ENCODE measurements at regions not wholly inside any gene's neighbourhood (a gene's known extent, or its start where the extent isn't known, plus 50 kb on each side); places are given as distances from the start of the nearest gene placed in this dataset.

- H3K27me3 ChIP-seq (ENCODE audit: insufficient read depth, low read depth) = no peaks in the 10 kb centered on the region
- no peaks in the 10 kb centered on the region for H3K4me1 ChIP-seq (ENCODE audit: low read depth, poor library complexity, severe bottlenecking)
- no peak overlapping the region for H3K9ac ChIP-seq
- H4K20me1 ChIP-seq (ENCODE audit: insufficient read depth) = no peaks in the 10 kb centered on the region
- H3K79me2 ChIP-seq (ENCODE audit: insufficient read depth, low read depth) = no peaks in the 10 kb centered on the region
- H3K4me2 ChIP-seq = no peak overlapping the region
- no peaks in the 10 kb centered on the region for H3K36me3 ChIP-seq (ENCODE audit: insufficient read depth)
- H3K4me3 ChIP-seq (IDR thresholded peaks at IDR 0.05; ENCODE audit: insufficient read depth, low read depth, low read length) = no peak overlapping the region
- H3K27ac ChIP-seq = no peak overlapping the region
- no peak for TF ChIP-seq CTCF (conservative IDR thresholded peaks at IDR 0.05; ENCODE audit: low read depth, low read length)
- no peak overlapping the region for H2AFZ ChIP-seq (ENCODE audit: low read depth)
These were observed 195.3 kb upstream of the EPHA4 start for GRCh38 chr2:221767106-221768012.

GRCh38 chr2:221762496-221762895 is 190.4 kb upstream of the EPHA4 start:
- Histone ChIP-seq H3K79me2 (ENCODE audit: insufficient read depth, low read depth) (no peaks in the 10 kb centered on the region), H4K20me1 (ENCODE audit: insufficient read depth) (no peaks in the 10 kb centered on the region), H3K4me2 (no peak overlapping the region), H3K27me3 (ENCODE audit: insufficient read depth, low read depth) (no peaks in the 10 kb centered on the region), H2AFZ (ENCODE audit: low read depth) (no peak overlapping the region), H3K4me3 (IDR thresholded peaks at IDR 0.05; ENCODE audit: insufficient read depth, low read depth, low read length) (no peak overlapping the region), H3K4me1 (ENCODE audit: low read depth, poor library complexity, severe bottlenecking) (no peaks in the 10 kb centered on the region), H3K36me3 (ENCODE audit: insufficient read depth) (no peaks in the 10 kb centered on the region), H3K27ac (no peak overlapping the region), H3K9ac (no peak overlapping the region)
- no peak for TF ChIP-seq CTCF (conservative IDR thresholded peaks at IDR 0.05; ENCODE audit: low read depth, low read length)

- Histone ChIP-seq H3K79me2 (ENCODE audit: insufficient read depth, low read depth) (no peaks in the 10 kb centered on the region), H4K20me1 (ENCODE audit: insufficient read depth) (no peaks in the 10 kb centered on the region), H3K4me1 (ENCODE audit: low read depth, poor library complexity, severe bottlenecking) (no peaks in the 10 kb centered on the region), H3K9ac (no peak overlapping the region), H3K4me2 (no peak overlapping the region), H3K4me3 (IDR thresholded peaks at IDR 0.05; ENCODE audit: insufficient read depth, low read depth, low read length) (no peak overlapping the region), H3K27ac (no peak overlapping the region), H3K27me3 (ENCODE audit: insufficient read depth, low read depth) (no peaks in the 10 kb centered on the region), H3K36me3 (ENCODE audit: insufficient read depth) (no peaks in the 10 kb centered on the region), H2AFZ (ENCODE audit: low read depth) (no peak overlapping the region)
- no peak for TF ChIP-seq CTCF (conservative IDR thresholded peaks at IDR 0.05; ENCODE audit: low read depth, low read length)
These were observed 189.2 kb upstream of the EPHA4 start for GRCh38 chr2:221761260-221761659.

- no peak for TF ChIP-seq CTCF (conservative IDR thresholded peaks at IDR 0.05; ENCODE audit: low read depth, low read length)
- H3K79me2 ChIP-seq (ENCODE audit: insufficient read depth, low read depth) = no peaks in the 10 kb centered on the region
- H3K27me3 ChIP-seq (ENCODE audit: insufficient read depth, low read depth) = no peaks in the 10 kb centered on the region
- H3K4me3 ChIP-seq (IDR thresholded peaks at IDR 0.05; ENCODE audit: insufficient read depth, low read depth, low read length) = no peak overlapping the region
- no peaks in the 10 kb centered on the region for H4K20me1 ChIP-seq (ENCODE audit: insufficient read depth)
- H3K27ac ChIP-seq = no peak overlapping the region
- H3K36me3 ChIP-seq (ENCODE audit: insufficient read depth) = no peaks in the 10 kb centered on the region
- no peak overlapping the region for H3K9ac ChIP-seq
- no peak overlapping the region for H2AFZ ChIP-seq (ENCODE audit: low read depth)
- no peak overlapping the region for H3K4me2 ChIP-seq
- H3K4me1 ChIP-seq (ENCODE audit: low read depth, poor library complexity, severe bottlenecking) = no peaks in the 10 kb centered on the region
These were observed 186.0 kb upstream of the EPHA4 start for GRCh38 chr2:221758076-221758475.

All from KMS-11 (cell line).